Transverse colon (tissue), 4 donors: ENCODE measurements at regions not wholly inside any gene's neighbourhood (a gene's known extent, or its start where the extent isn't known, plus 50 kb on each side); places are given as distances from the start of the nearest gene placed in this dataset.
"Not testable (repeated sequence)": the region's sequence is repeated elsewhere in the genome, so short reads cannot be mapped to it uniquely, and the experiment has no call there.

Experiments used
- DNase-seq: peaks from one replicate; pipeline ENCODE4 v3.0.0-alpha.2; 2019
- H3K27ac ChIP-seq, 4 donors: fragments of 200-600 bp; sonication (generic); 2 replicates each; pipeline ENCODE4 v1.5.1; 2016 to 2018; ENCODE audit warnings: inconsistent platforms in 4 of 4
- H3K27me3 ChIP-seq: fragments of 200-600 bp; sonication (generic); 2 replicates; pipeline ENCODE4 v1.5.1; 2017; ENCODE audit warnings: inconsistent platforms
- H3K36me3 ChIP-seq, 4 donors: fragments of 200-600 bp; sonication (generic); 2 replicates each; pipeline ENCODE4 v1.5.1; 2017 to 2019; ENCODE audit warnings: inconsistent platforms in 4 of 4
- H3K4me1 ChIP-seq, 4 donors: fragments of 200-600 bp; sonication (generic); 2 replicates each; pipeline ENCODE4 v1.5.1; 2017 to 2020; ENCODE audit warnings: inconsistent platforms in 4 of 4
- H3K4me3 ChIP-seq, 4 donors: fragments of 200-600 bp; sonication (generic); 1 replicate in 1 of 4; 2 replicates in 3 of 4; pipeline versions ENCODE4 v1.5.1 to v1.6.1; 2017 to 2019; ENCODE audit warnings: inconsistent platforms in 4 of 4
- H3K9me3 ChIP-seq, 2 donors: fragments of 200-600 bp; sonication (generic); 2 replicates each; pipeline ENCODE4 v1.5.1; 2017 to 2019; ENCODE audit warnings: inconsistent platforms in 2 of 2
- CTCF ChIP-seq, 5 experiments: fragments of 200-600 bp in 3 of 5; fragments of 450-650 bp in 2 of 5; sonication (generic) in 3 of 5; IDR thresholded peaks; 1 replicate in 2 of 5; 2 replicates in 3 of 5; pipeline ENCODE4 v1.5.1; 2016 to 2017; ENCODE audit warnings: antibody characterized with exemption in 5 of 5, inconsistent platforms in 3 of 5, mild to moderate bottlenecking in 2 of 5, moderate library complexity in 1 of 5
- EP300 ChIP-seq: sonication (generic); formaldehyde crosslinking; IDR thresholded peaks from one replicate; pipeline ENCODE4 v1.6.1; 2017; ENCODE audit warnings: antibody characterized with exemption, low read depth
- POLR2A ChIP-seq: fragments of 450-650 bp; IDR thresholded peaks from one replicate; pipeline ENCODE4 v1.6.1; 2016; ENCODE audit warnings: antibody characterized with exemption, mild to moderate bottlenecking, moderate library complexity
- POLR2AphosphoS5 ChIP-seq, 3 donors: sonication (generic); formaldehyde crosslinking; IDR thresholded peaks; one replicate each; pipeline ENCODE4 v1.6.1; 2016; ENCODE audit warnings: antibody characterized with exemption in 3 of 3
- WGBS, 2 donors: methylation state at CpG; one replicate each; pipeline ENCODE4 v1.1.5; 2018; ENCODE audit warnings: low coverage in 1 of 2; 5-methylcytosine and 5-hydroxymethylcytosine counted together
- in situ Hi-C, 4 donors: fragments of 200-750 bp; cut with MboI; loops; one replicate each; pipeline versions ENCODE4 v1.15.0 to v1.15.1; 2017; ENCODE audit warnings: low sequenced_read_pairs in 3 of 4, low pct_ligation_motif_present in 1 of 4, low pct_unique_long_range_greater_than_20kb in 1 of 4
- intact Hi-C: fragments of 100-400 bp; cut with DNase I; formaldehyde crosslinking; loops from one replicate; pipeline ENCODE4 v1.15.1; 2023; ENCODE audit warnings: low total_unique reads

DNA sequence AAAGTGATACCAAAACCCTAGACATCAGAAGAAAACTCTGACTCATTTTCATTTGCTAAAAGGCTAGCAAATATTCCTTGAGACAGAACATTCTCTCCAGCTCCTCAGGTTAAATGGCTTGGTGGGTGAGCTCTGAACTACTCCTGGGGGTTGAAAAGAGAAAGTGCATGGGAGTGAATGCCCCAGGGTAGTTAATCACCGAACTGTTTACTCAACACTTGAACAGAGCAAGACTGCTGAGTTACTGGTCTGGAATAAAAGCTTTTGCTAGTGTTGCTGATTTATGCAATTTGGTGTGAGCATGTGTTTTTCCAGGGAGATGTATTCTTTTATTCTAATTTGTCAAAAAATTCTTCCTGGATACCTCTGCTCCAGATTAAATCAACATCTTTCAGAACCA lies 88.3 kb upstream of the PRDM9 start:
- no peak for TF ChIP-seq EP300
- no peak for TF ChIP-seq POLR2A
- no peak for TF ChIP-seq POLR2AphosphoS5 (IDR thresholded peaks at IDR 0.05)
- no peak for TF ChIP-seq CTCF (IDR thresholded peaks at IDR 0.05)
- in situ Hi-C loops (no loop called here), intact Hi-C loops (no loop called here)
- H3K9me3 ChIP-seq = no peaks in the 10 kb centered on the region
- H3K4me3 ChIP-seq = no peak overlapping the region
- no peak overlapping the region for H3K27ac ChIP-seq
- H3K36me3 ChIP-seq = no peaks in the 10 kb centered on the region
- DNase-seq = no peak
- 54% methylated on average over 1 of the region's 1 CpG; no CpG with 5 or more reads in 1 of the 2 donors for WGBS, 2 donors
- H3K27me3 ChIP-seq = no peaks in the 10 kb centered on the region
- no peaks in the 10 kb centered on the region for H3K4me1 ChIP-seq

- no peak overlapping the region for H3K4me3 ChIP-seq
- no peaks in the 10 kb centered on the region for H3K27me3 ChIP-seq
- TF ChIP-seq EP300 (no peak), CTCF (IDR thresholded peaks at IDR 0.05) (no peak), POLR2AphosphoS5 (IDR thresholded peaks at IDR 0.05) (no peak), POLR2A (no peak)
- H3K36me3 ChIP-seq = no peaks in the 10 kb centered on the region
- H3K4me1 ChIP-seq = no peaks in the 10 kb centered on the region
- H3K9me3 ChIP-seq = peaks cover 0 to 2% of the 10 kb centered on the region in 2 donors
- in situ Hi-C loops (no loop called here), intact Hi-C loops (no loop called here)
- 66 to 67% methylated on average over 2 to 3 of the region's 3 CpGs for WGBS, 2 donors
- DNase-seq = no peak
- H3K27ac ChIP-seq = no peak overlapping the region
These were observed 94.9 kb upstream of the PRDM9 start for GRCh38 chr5:23412515-23412914.

- in situ Hi-C loops = no loop called here
- no peak for DNase-seq
- 76 to 80% methylated on average over 2 of the region's 2 CpGs for WGBS, 2 donors
- peaks cover 0 to 5% of the 10 kb centered on the region in 2 donors for H3K9me3 ChIP-seq
- TF ChIP-seq CTCF (IDR thresholded peaks at IDR 0.05) (no peak), POLR2A (no peak), POLR2AphosphoS5 (IDR thresholded peaks at IDR 0.05) (no peak), EP300 (no peak)
- H3K27me3 ChIP-seq = no peaks in the 10 kb centered on the region
- H3K36me3 ChIP-seq = no peaks in the 10 kb centered on the region
- no peak overlapping the region for H3K27ac ChIP-seq
- H3K4me1 ChIP-seq = no peaks in the 10 kb centered on the region
- H3K4me3 ChIP-seq = no peak overlapping the region
- intact Hi-C loops = no loop called here
These were observed 95.4 kb upstream of the PRDM9 start for GRCh38 chr5:23411994-23412393.

- Histone ChIP-seq H3K4me1 (no peaks in the 10 kb centered on the region), H3K9me3 (peaks cover 0 to 5% of the 10 kb centered on the region in 2 donors), H3K4me3 (no peak overlapping the region), H3K27me3 (no peaks in the 10 kb centered on the region), H3K27ac (no peak overlapping the region), H3K36me3 (no peaks in the 10 kb centered on the region)
- DNase-seq = no peak
- intact Hi-C loops = no loop called here
- TF ChIP-seq CTCF (IDR thresholded peaks at IDR 0.05) (no peak), POLR2A (no peak), POLR2AphosphoS5 (IDR thresholded peaks at IDR 0.05) (no peak), EP300 (no peak)
- in situ Hi-C loops = no loop called here
- 67 to 89% methylated on average over 3 to 17 of the region's 17 CpGs for WGBS, 2 donors
These were observed 96.2 kb upstream of the PRDM9 start for GRCh38 chr5:23411200-23411599.

DNA sequence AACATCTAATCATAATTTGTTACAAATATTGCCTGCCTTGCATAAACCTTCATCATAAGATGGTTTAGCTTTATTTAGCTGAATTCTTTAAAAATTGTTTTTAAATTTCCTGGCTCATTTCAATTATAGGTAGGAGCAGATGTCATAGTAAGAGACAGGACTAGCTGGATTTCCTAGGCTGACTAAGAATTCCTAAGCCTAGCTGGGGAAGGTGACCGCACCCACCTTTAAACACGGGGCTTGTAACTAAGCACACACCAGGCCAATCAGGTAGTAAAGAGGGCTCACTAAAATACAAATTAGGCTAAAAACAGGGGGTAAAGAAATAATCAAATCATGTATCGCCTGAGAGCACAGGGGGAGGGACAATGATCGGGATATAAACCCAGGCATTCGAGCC lies 96.6 kb upstream of the PRDM9 start:
- H3K9me3 ChIP-seq, intact Hi-C loops, H3K36me3 ChIP-seq, H3K27me3 ChIP-seq, H3K4me3 ChIP-seq, DNase-seq, in situ Hi-C loops, H3K27ac ChIP-seq, H3K4me1 ChIP-seq: not testable (repeated sequence)
- WGBS, 2 donors = 62 to 71% methylated on average over 5 of the region's 5 CpGs
